Transverse colon (tissue), 3 donors: ENCODE measurements at regions not wholly inside any gene's neighbourhood (a gene's known extent, or its start where the extent isn't known, plus 50 kb on each side); places are given as distances from the start of the nearest gene placed in this dataset.

Source experiments
- EP300 ChIP-seq: sonication (generic); formaldehyde crosslinking; IDR thresholded peaks from one replicate; pipeline ENCODE4 v1.6.1; 2017; ENCODE audit warnings: antibody characterized with exemption, low read depth
- TF ChIP-seq, protein P1 (sequence below), 5 experiments: fragments of 200-600 bp in 3 of 5; fragments of 450-650 bp in 2 of 5; sonication (generic) in 3 of 5; IDR thresholded peaks; 1 replicate in 2 of 5; 2 replicates in 3 of 5; pipeline ENCODE4 v1.5.1; 2016 to 2017; ENCODE audit warnings: antibody characterized with exemption in 5 of 5, inconsistent platforms in 3 of 5, mild to moderate bottlenecking in 2 of 5, moderate library complexity in 1 of 5

- TF ChIP-seq, protein P1, sequence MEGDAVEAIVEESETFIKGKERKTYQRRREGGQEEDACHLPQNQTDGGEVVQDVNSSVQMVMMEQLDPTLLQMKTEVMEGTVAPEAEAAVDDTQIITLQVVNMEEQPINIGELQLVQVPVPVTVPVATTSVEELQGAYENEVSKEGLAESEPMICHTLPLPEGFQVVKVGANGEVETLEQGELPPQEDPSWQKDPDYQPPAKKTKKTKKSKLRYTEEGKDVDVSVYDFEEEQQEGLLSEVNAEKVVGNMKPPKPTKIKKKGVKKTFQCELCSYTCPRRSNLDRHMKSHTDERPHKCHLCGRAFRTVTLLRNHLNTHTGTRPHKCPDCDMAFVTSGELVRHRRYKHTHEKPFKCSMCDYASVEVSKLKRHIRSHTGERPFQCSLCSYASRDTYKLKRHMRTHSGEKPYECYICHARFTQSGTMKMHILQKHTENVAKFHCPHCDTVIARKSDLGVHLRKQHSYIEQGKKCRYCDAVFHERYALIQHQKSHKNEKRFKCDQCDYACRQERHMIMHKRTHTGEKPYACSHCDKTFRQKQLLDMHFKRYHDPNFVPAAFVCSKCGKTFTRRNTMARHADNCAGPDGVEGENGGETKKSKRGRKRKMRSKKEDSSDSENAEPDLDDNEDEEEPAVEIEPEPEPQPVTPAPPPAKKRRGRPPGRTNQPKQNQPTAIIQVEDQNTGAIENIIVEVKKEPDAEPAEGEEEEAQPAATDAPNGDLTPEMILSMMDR (IDR thresholded peaks at IDR 0.05) = no peak
- no peak for TF ChIP-seq EP300
These were observed 161.2 kb upstream of the GNAI1 start for GRCh38 chr7:79973455-79973854.
